HG03520 (cell line): ENCODE measurements at regions not wholly inside any gene's neighbourhood (a gene's known extent, or its start where the extent isn't known, plus 50 kb on each side); places are given as distances from the start of the nearest gene placed in this dataset.

ENCODE experiments used
- ATAC-seq: cut with Tn5 transposase; IDR thresholded peaks from one replicate; pipeline ENCODE4 v1.9.1; 2021; ENCODE audit warnings: mild to moderate bottlenecking, moderate library complexity; ENCODE audit not compliant: unreplicated experiment

DNA sequence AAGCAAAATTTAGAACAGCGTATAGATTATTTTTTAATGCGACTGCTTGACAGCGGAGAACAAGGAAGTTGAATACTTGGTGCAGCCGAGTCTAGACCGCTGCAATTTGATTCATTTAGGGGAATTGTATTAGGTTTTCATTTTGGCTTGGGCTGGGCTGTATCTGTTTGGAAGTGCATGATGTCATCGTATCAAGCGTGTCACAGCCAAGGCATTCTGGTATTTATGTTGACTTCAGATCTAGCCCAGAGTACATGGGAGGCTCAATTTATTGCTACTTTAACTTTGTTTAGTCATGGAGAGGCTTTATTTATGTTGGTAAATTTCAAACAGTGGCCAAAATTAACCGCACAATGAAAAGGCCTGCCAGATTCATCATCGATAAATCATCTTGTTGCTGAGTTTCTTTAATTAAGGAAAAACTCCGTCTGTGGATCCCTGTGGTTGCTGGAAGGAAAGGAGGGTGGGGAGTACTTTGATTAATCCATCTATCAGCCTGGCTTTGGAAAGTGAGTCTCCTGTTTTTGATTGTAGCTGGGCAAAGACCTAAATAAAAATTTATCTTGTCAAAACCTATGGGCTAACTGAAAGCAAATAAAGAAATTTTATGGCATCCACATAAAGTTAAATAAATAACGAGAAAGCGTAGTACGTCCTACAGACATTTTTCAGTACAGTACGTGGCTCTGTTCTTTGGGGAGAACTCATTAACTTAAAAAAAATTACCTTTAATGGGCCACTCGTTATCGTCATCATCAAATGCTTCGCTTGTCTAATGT, 230.4 kb upstream of the SPRED2 start:
- ATAC-seq, result no peak

DNA sequence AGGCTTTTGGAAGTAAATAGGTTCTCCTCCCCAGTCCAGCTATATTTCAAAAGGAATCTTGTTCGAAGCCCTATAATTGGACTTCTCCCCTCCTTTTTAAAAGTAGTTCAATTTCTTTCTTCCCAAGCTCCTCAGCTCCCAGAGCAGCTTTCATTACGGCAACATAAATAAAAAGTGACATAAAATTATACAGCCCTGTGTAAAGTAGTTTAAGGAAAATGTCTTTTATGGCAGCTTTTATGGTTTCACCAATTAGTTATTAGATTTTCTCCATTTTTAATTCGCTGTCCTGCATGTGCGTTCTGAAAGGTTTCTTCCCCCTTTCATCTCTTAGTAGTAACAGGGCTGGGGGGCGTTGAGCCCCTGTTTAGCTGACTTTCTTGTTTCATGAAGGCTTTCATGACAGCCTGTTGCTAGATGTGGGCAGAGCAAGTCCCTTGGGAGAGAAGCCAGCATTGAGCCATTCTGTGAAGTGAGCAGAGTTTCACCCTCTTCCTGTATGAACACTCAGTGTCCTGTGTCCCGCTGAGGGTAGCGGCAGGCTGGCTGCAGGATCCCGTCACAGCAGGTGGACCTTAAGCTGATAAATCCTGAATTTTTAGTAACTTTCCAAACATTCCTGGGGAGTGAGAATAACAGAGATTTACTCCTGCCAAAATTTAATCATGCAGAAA, 229.7 kb upstream of the SPRED2 start:
- no peak for ATAC-seq

DNA sequence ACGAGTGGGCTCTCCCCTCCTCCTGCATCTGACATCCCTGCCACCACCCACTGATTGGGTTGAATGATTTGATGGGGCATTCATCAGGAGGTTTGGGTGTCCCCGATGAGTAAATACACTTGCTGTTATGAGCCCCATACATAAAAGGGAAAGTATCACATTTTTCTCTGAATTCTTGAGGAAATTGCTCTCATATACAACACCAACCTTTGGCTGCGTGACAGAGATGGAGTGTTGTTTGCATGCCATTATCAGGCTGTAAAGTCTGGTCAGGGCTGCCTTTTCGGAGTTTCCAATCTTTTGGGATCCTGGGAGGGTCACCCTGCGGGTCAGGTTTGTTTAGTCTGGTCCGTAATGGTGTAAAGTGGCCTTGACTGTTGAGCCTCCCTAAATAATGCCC, 227.9 kb upstream of the SPRED2 start:
- ATAC-seq, result no peak

DNA sequence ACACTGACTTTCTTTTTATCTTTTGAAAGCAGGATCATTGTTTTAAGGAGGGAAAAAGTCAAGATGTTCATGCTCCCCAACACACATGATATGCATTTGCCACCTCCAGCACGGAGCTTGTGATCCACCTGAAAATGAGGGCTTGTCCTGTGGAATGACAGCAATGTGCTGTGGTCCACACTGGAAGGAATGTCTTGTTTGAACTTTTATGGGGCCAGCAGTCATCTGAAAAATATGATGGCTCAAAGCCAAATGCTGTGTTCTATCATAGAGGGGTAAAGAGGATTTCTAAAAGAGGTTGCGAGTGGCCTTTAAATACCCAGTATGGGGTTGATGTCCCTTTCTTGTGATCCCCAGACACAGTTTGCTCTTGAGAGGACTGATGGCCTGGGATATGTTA, 226.5 kb upstream of the SPRED2 start:
- no peak for ATAC-seq

DNA sequence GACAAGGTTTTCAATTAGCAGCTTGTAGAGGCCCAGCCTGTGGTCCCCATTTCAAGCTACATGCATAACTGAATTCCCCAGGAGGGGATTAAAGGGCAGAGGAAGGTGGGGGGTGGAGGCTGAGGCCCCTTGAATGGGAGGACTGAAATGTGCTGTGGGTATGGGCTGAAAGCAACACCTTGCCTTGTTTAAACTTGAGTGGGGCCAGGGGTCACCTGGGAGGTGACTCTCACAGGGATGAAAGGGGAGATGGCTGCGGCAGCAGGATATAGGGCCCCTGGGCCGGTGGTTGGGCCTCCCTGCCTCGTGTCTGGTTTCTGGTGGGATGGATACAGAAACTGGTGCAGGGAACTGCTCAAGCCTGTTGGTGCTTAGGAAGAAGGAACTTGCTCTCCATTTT, 225.9 kb upstream of the SPRED2 start:
- ATAC-seq, result no peak

DNA sequence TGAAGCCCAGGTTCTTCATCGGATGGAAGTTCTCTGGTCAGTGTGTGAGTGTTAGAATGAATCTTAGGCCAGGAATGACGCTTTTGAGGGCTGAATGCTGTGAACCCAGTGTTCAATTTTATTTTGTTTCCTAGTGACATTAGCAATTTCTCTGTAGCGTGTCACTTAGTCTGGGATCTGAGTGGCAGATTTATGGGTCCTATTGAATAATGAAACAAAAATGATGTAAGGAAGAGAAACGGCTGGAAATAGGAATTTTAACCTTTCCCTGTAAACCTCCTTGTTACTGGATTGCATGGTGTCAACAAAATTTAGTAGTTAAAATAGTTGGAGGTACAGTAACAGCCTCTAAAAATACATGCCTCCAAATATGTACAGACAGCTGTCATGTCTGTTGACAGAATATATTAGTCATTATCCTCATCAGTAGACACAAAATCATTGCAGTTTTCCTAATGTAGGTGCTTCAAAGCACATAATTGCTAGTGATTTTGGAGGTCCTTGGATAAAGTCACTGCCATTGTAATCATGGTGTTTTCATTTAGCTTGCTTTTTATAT, 223.8 kb upstream of the SPRED2 start:
- ATAC-seq, result no peak

DNA sequence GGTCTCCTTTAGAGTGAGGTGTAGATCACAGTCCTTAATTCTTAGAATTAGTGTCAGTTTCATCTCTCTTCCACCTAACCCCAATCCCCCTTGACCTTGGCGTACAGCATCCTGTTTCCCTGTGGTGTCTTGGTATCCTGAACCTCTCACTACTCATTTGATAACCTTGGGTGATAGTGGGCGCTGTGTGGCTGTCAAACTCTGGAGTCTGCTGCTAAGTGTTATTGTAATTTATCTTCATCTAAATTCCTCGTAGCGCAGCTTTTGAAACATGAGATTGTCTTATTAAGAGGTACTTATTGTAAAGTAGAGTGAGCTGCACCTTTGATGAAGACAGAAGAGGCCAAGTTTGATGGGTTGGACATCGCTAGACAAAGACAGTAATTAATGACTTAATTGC, 222.6 kb upstream of the SPRED2 start:
- no peak for ATAC-seq

DNA sequence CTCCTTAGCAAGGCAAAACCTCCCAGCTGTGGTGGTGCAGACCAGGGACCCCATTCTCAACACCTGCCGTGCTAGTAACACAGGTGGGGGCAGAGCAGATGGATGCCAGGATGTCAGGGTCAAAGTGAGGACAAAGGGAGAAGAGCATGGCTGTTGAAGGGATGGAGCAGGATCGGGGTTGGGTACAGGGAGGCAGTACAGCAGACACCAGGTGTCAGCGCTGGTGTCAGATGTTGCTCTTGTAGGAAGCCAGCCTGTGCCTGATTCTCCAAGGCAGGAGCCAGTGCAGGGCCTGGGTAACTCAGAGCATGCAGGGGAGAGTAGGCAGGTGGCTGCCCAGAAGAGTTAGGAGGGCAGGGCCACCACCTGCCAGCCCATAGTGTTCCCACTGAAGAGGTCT, 222.1 kb upstream of the SPRED2 start:
- no peak for ATAC-seq

DNA sequence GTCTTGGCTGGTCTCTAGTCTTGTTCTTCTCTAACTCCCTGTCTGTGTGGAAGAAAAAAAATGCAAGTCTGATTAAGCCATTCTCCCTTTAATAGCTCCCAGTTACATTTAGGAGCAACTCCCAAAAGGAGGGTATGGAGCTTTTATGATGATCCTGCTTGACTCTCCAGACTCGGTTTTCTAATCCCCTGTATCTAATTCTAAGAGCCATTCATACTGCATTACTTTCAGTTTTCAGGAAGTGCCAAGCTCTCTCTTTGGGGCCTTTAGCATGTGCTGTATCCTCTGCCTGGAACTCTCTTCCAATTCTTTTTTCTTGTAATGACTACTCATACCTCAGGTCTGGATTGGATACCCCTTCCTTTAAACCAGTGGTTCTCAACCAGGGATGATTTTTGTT, 219.7 kb upstream of the SPRED2 start:
- ATAC-seq, result no peak

DNA sequence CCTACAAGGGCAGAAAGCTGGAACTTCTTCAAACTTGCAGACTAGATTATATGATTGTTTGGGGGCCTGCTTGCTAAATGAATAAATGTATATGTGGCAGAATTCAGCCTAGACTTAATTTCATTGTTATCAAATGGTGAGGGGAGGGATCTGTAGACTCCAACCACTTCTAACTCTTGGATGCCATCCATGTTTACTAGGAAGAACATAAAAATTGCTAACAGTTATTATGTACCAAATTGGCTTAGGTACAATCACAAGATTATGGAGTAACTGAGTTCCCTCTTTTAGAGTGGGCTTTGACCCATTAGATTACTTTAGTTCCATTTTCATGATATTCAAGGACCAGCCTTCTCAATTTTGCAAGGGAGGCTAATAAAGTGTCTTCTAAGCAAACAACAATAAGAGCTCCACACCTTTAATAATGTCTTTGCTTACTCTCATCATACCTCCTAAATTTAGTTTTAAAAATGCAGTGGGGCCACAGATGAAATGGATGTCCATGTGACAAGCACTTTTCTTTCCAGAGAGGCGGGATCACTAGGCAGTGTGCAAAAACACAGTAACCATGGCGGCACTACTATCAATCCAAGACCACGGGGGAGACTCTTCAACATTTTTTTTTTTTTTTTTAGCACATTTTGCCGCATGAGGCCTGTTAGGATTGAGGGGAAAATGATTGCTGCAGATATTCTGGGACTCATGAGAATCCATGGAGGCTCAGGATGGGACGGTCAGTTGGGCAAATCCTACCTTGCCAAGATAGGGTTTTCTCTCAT, 217.6 kb upstream of the SPRED2 start:
- no peak for ATAC-seq

DNA sequence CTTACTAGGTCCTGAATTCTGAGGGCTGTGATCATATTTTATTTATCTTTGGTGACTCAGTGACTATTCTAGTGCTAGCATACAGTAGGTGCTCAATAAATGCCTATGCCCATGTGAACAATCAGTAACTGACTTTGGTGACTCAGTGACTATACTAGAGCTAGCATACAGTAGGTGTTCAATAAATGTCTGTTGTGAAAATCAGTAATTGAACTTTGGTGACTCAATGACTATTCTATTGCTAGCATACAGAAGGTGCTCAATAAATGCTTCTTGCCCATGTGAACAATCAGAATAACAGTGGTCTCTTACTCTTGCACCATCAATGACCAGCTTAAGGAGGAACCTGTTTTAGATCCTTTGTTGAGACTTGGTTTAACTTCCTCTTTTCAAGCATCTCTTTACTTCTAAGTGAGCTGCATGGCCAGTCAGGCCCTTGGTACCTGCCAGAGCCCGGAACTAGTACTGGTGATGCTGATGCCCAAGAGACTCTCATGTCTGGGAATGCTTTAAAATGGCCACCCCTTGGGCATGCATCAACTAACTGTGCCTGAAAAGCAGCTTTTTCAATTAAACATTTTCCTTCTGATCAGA, 214.9 kb upstream of the SPRED2 start:
- ATAC-seq, result peak; percentile 59

DNA sequence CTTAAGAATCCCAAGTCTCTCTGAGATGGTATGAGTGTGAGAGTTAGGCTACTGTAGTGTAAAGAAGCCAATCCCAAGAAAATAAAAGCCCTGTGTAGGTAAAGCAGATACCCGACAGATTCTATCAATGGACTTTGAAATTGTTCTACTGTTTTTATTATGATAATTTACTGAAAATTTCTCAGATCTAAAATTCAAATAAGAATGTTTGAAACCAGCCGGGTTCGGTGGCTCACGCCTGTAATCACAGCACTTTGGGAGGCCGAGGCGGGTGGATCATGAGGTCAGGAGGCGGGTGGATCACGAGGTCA, 208.3 kb upstream of the SPRED2 start:
- no peak for ATAC-seq

DNA sequence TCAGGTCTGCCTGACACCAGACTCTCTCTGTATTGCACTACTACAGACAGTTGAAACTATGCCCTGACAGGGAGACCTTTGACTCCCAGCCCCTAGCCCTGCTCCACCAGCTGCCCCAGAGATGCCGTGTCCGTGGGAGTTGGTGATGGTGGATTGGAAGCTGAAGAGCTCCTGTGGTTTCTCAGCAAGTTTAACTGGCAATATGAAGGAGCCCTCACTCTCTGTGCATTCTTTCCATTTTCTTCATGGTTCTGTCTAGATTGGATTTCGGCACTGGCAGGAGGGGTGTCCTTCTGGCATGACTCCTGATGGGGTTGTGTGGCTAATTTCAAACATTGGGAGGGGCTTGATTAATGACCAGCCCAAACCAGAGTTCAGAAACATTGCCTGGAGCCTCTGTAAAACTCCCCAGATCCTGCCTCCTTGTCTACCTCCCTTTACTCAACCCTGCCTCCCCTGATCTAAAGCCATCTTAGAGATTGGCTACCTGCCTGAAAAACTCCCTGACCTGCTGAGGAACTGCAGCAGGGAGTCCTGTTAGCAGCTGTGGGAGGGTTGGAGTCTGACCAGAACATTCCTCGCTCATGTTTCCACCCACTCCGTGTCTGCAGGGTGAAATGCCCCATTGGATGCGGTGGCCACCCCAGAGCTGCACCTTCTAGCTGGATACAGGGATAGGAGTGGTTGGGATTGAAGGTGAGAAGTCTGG, 206.9 kb upstream of the SPRED2 start:
- ATAC-seq, result no peak

DNA sequence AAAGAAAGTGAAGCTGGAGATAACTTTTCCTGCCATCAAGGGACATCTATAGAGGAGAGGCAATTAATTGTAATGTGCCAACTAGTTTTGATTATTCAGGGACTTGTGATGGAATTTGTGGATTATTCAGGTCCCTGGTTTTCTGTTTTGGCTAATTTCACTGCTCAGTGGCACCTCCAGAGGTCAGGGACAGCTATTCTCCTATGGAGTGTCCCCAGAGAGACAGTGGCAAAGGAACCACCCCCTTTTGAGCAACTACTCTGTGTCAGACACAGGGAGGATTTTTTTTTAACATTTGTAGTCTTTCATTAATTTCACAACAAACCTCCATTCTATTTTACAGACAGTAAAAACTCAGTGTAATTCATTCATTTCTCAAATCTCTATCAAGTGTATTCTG, 206.0 kb upstream of the SPRED2 start:
- ATAC-seq, result no peak

DNA sequence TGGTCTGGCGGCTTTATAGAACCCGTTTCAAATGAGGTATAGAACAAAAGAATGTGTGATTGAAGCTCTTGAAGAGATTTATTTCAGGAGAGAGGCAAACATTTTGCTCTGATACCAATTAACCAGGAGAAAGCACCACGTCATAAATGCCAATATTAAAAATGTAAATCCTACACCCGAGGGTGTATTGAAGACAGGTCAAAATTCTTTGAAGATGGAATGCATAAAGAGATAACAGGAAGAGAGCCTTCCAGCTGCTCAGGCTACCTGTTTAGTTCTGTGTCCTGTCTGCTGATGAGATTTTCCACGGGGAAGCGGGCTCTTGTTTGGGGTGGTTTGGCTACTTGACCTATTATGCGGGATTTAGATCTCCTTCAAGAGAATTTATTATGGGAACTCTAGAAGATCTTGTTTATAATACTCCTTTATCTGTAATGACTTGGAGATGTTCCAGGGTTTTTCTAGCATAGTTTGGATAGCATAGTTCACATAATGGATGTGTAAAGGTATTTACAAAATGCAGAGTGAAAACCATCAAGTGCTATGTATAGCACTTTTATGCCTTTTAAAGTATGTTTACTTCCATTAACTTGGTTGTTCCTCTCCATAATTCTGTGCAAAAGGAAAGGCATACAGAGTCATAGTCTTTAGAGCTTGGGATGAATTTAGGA, 204.5 kb upstream of the SPRED2 start:
- no peak for ATAC-seq

DNA sequence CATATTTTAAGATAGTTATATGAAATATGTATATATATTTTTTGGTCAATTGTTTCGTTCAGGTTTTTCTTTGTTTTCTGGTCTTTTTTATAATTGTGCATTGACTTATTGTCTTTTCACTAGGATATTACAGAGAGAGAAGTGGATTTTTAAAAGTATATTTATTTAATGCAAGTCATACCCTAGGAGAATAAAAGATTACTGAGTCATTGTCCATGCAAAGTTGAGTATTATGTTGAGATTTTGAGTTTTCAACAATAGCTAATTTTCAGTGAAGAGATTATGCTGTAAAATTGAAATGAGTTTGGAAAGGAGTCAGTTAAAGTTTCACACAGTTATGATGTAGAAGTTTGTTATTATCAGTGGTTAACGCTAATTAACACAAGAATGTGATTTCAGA, 203.6 kb upstream of the SPRED2 start:
- no peak for ATAC-seq

DNA sequence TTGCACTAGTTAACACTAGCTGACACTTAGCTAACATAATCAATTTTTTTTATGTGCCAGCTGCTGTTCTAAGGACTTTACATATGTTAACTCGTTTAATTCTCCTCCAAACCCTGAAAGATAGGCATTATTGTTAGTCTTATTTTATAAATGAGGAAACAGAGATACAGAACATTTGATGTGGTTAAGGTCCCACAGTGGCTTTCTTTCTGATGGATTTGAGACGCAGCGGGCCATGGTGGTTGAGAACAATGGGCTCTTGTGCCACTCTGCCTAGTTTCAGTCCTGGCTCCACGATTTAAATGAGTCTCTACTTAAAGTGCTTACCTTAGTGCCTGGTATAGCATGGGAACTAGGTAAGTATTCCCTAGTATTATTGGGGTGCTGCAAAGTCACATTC, 201.9 kb upstream of the SPRED2 start:
- ATAC-seq, result no peak

DNA sequence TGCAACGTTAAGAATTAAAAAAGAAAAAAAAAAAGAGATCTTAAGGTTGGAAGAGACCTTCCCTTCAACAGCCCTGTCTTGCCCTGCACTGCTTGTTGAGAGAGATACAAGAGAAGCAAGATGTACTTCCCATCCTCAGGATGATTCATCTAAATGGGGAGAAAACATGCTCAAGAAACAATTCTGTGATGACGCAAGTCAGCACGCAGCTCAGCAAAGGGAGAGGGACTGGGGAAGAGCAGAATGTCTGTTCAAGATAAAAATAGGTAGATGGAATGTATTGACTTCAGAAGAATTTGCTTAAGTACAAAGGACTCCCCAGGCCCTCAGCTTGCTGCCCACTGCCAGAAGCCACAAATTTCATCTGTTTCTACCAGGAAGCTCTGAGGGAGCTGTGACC, 198.2 kb upstream of the SPRED2 start:
- no peak for ATAC-seq

DNA sequence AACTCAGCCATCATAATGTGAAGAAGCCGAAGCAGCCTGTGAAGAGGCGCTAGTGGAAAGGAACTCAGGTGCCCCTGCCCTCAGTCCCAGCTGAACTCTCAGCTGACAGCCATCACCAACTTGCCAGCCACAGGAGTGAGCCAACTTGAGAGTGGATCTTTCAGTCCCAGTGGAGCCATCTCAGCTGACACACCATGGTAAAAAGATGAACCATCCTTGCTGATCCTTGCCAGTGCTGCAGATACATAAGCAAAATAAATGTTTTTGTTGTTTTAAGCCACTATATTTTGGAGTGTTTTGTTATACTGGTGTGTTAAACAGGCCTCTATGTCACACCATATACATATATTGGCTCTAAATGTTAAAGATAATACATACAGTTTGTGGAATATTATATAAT, 195.8 kb upstream of the SPRED2 start:
- no peak for ATAC-seq

DNA sequence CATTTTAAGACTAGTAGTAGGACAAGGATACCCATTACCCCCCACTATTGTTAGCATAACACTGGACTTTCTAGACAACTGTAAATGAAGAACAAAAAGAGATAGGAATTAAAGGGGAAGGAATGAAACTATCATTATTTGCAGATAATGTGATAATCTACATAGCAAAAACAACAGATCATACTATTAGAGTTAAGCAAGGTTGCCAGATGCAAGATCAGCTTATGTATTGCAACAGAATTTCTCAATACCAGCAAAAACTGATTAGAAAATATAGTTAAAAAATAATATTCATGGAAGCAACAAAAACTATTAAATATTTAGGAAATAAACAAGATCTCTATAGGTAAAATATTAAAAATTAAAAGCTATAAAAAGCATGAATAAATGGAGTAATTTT, 194.4 kb upstream of the SPRED2 start:
- ATAC-seq, result no peak
